ENCODE measurements at regions not wholly inside any gene's neighbourhood (a gene's known extent, or its start where the extent isn't known, plus 50 kb on each side); places are given as distances from the start of the nearest gene placed in this dataset.

DNA sequence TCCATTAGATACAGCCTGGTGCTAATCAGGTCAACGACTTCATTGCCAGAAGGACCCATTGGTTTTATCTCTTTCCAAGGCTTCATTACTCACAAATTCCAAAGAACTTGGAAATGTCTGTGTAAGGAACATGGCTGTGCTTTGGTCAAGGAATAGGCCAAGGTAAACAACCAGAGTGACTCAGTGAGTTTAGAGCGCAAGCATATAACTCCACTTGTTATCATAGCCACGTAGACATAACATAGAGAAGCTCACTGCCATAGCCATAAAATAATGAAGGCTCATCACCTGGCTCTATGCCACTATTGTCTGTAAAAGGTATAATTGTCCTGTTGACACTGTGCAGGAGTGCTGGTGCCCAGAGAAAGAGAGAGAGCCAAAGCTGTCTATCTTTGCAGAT lies 139.3 kb upstream of the PLCXD3 start:
- H3K27ac Mint-ChIP-seq: no peak overlapping the region
- DNase-seq: no peak
- H3K4me3 Mint-ChIP-seq: no peak overlapping the region
- peaks cover 7% of the 10 kb centered on the region for H3K9me3 Mint-ChIP-seq
- TF ChIP-seq, protein P1, sequence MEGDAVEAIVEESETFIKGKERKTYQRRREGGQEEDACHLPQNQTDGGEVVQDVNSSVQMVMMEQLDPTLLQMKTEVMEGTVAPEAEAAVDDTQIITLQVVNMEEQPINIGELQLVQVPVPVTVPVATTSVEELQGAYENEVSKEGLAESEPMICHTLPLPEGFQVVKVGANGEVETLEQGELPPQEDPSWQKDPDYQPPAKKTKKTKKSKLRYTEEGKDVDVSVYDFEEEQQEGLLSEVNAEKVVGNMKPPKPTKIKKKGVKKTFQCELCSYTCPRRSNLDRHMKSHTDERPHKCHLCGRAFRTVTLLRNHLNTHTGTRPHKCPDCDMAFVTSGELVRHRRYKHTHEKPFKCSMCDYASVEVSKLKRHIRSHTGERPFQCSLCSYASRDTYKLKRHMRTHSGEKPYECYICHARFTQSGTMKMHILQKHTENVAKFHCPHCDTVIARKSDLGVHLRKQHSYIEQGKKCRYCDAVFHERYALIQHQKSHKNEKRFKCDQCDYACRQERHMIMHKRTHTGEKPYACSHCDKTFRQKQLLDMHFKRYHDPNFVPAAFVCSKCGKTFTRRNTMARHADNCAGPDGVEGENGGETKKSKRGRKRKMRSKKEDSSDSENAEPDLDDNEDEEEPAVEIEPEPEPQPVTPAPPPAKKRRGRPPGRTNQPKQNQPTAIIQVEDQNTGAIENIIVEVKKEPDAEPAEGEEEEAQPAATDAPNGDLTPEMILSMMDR (IDR thresholded peaks at IDR 0.05): no peak
- H3K27me3 Mint-ChIP-seq (ENCODE audit: low read depth, poor library complexity): no peaks in the 10 kb centered on the region
- no peaks in the 10 kb centered on the region for H3K4me1 Mint-ChIP-seq
- no peaks in the 10 kb centered on the region for H3K36me3 Mint-ChIP-seq (ENCODE audit: low read depth)

DNA sequence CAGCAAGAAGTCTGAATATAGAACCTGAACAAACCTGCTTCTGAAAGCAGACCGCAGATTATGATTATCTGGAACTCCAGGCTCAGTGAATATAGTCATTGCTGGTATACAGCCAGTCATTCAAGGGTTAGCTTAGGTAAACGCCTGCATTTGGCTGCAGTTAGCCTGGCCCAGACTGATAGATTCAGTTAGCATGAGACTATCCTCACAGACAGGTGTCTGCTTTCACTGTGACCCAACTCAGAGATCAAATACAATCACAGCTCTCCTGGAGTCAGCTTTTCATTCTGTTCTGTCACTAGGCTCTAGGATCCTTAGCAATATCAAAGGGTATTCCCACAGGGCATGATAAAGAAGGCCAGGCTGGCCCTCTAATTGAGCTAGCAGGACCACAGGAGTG lies 138.6 kb upstream of the PLCXD3 start:
- no peak for DNase-seq
- H3K4me1 Mint-ChIP-seq: no peaks in the 10 kb centered on the region
- no peak overlapping the region for H3K27ac Mint-ChIP-seq
- TF ChIP-seq, protein P1 (IDR thresholded peaks at IDR 0.05): no peak
- H3K4me3 Mint-ChIP-seq: no peak overlapping the region
- H3K9me3 Mint-ChIP-seq: peaks cover under 1% of the 10 kb centered on the region
- no peaks in the 10 kb centered on the region for H3K27me3 Mint-ChIP-seq (ENCODE audit: low read depth, poor library complexity)
- H3K36me3 Mint-ChIP-seq (ENCODE audit: low read depth): no peaks in the 10 kb centered on the region

DNA sequence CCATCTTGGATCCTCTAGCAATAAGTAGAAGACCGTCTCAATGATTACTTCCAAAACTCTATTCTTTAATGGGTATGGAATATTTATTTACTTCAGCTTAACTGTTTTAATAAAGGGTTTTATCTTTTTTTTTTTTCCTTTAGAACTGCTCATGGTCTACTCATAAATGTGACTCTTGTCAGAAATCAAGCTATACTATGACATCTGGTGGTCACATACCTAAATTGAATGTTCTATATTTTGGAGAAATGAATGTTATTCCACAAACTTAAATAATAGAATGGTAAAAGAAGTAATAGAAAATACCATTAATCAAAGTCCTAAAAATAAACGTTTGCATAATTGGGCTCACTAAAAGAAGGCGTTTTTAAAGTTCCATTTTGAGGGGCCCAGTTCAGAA lies 131.2 kb upstream of the PLCXD3 start:
- DNase-seq: no peak
- Mint-ChIP-seq H3K4me1 (peaks cover 4% of the 10 kb centered on the region), H3K4me3 (no peak overlapping the region), H3K27ac (no peak overlapping the region), H3K27me3 (ENCODE audit: low read depth, poor library complexity) (no peaks in the 10 kb centered on the region), H3K36me3 (ENCODE audit: low read depth) (no peaks in the 10 kb centered on the region), H3K9me3 (no peaks in the 10 kb centered on the region)
- TF ChIP-seq, protein P1 (IDR thresholded peaks at IDR 0.05): no peak

DNA sequence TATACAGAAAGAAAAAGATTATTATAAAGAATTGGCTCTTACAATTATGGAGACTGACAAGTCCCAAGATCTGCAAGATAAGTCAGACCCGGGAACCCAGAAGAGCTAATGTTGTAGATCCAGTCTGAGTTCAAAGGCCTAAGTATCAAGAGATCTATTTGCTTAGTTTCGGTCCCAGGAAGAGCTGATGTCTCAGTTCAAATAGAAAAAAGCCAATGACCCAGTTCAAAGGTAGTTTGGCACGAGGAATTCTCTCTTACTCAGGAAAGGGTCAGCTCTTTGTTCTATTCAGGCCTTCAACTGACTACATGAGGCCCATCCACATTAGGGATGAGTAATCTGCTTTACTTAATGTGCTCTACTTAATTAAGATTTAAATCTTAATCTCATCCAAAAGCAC lies 128.3 kb upstream of the PLCXD3 start:
- H3K4me3 Mint-ChIP-seq: no peak overlapping the region
- no peaks in the 10 kb centered on the region for H3K36me3 Mint-ChIP-seq (ENCODE audit: low read depth)
- no peaks in the 10 kb centered on the region for H3K27me3 Mint-ChIP-seq (ENCODE audit: low read depth, poor library complexity)
- no peak for DNase-seq
- H3K4me1 Mint-ChIP-seq: peaks cover 4% of the 10 kb centered on the region
- no peaks in the 10 kb centered on the region for H3K9me3 Mint-ChIP-seq
- TF ChIP-seq, protein P1 (IDR thresholded peaks at IDR 0.05): no peak
- no peak overlapping the region for H3K27ac Mint-ChIP-seq

DNA sequence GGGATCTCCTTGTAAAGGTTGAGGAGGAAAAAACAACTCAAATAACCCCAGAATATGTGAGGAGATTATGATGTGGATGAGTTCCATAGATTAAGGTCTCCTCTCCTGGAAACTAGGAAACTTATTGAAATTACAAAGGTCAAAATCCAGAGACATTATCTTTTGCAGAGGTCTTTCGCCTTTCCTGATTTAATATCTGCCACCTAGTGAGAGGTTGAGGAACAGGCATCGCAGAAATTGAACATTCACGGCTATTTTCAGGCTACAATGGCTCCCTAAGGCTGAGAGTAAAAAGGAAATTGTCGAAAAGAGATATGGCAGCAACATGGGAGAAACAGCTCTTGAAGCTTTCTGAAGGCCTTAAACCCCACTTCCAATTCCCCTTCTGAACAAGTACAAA lies 127.5 kb upstream of the PLCXD3 start:
- Mint-ChIP-seq H3K9me3 (no peaks in the 10 kb centered on the region), H3K4me3 (no peak overlapping the region), H3K4me1 (peaks cover 4% of the 10 kb centered on the region), H3K27ac (no peak overlapping the region), H3K27me3 (ENCODE audit: low read depth, poor library complexity) (no peaks in the 10 kb centered on the region), H3K36me3 (ENCODE audit: low read depth) (no peaks in the 10 kb centered on the region)
- TF ChIP-seq, protein P1 (IDR thresholded peaks at IDR 0.05): no peak
- no peak for DNase-seq

DNA sequence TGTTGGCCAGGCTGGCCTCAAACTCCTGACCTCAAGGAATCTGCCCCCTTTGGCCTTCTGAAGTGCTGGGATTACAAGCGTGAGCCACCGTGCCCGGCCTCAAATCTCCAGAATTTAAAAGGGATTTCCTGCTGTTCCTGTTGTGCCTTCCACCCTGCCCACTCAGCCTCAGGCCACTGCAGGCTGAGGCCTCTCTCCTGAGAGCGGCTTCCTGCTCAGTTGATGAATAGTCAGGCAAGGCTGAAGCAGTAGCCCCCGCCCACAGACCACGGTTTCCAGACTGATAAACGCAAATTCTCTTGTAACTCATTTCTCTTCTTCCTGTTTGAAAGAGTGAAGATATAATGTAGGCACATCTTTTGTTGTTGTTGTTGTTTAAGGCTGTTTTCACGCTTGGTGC lies 127.0 kb upstream of the PLCXD3 start:
- Mint-ChIP-seq H3K4me3 (no peak overlapping the region), H3K9me3 (no peaks in the 10 kb centered on the region), H3K36me3 (ENCODE audit: low read depth) (no peaks in the 10 kb centered on the region), H3K27me3 (ENCODE audit: low read depth, poor library complexity) (no peaks in the 10 kb centered on the region), H3K27ac (no peak overlapping the region), H3K4me1 (peaks cover 4% of the 10 kb centered on the region)
- TF ChIP-seq, protein P1 (IDR thresholded peaks at IDR 0.05): no peak
- no peak for DNase-seq

All from nephron progenitor cell (in vitro differentiated cells).